Cardiac muscle cell (in vitro differentiated cells and primary cell): ENCODE measurements at regions not wholly inside any gene's neighbourhood (a gene's known extent, or its start where the extent isn't known, plus 50 kb on each side); places are given as distances from the start of the nearest gene placed in this dataset.
A peak's percentile ranks its signal among the peaks of the same experiment; 100 is the strongest.

ENCODE experiments used
- DNase-seq, 2 donors: peaks; one replicate each; pipeline versions ENCODE4 v3.0.0 to v3.0.0-alpha.2; 2010 to 2017; ENCODE audit warnings: low read depth in 1 of 2, low spot score in 1 of 2
- H3K27ac ChIP-seq: fragments of 200-600 bp; sonication (generic); 2 replicates; pipeline ENCODE4 v1.5.1; 2016
- H3K27me3 ChIP-seq: fragments of 200-600 bp; sonication (generic); 2 replicates; pipeline ENCODE4 v1.6.0; 2016; ENCODE audit warnings: control low read depth
- H3K36me3 ChIP-seq: fragments of 200-600 bp; sonication (generic); 2 replicates; pipeline ENCODE4 v1.5.1; 2016; ENCODE audit warnings: control low read depth
- H3K4me1 ChIP-seq: fragments of 200-600 bp; sonication (generic); 2 replicates; pipeline ENCODE4 v1.8.1; 2017; ENCODE audit warnings: low read depth, mild to moderate bottlenecking, mixed run types
- H3K4me3 ChIP-seq: fragments of 200-600 bp; sonication (generic); 2 replicates; pipeline ENCODE4 v1.5.1; 2016; ENCODE audit warnings: mild to moderate bottlenecking
- H3K9me3 ChIP-seq: fragments of 200-600 bp; sonication (generic); 2 replicates; pipeline ENCODE4 v1.5.1; 2017; ENCODE audit warnings: low read depth, mild to moderate bottlenecking, control low read depth
- TF ChIP-seq, protein P1 (sequence below): IDR thresholded peaks from 2 replicates; pipeline ENCODE4 v1.5.1; 2012; ENCODE audit warnings: low read depth, mild to moderate bottlenecking, low read length

- H3K4me1 ChIP-seq: no peaks in the 10 kb centered on the region
- no peak overlapping the region for H3K4me3 ChIP-seq
- no peak overlapping the region for H3K27ac ChIP-seq
- no peaks in the 10 kb centered on the region for H3K36me3 ChIP-seq
- no peaks in the 10 kb centered on the region for H3K27me3 ChIP-seq
- TF ChIP-seq, protein P1, sequence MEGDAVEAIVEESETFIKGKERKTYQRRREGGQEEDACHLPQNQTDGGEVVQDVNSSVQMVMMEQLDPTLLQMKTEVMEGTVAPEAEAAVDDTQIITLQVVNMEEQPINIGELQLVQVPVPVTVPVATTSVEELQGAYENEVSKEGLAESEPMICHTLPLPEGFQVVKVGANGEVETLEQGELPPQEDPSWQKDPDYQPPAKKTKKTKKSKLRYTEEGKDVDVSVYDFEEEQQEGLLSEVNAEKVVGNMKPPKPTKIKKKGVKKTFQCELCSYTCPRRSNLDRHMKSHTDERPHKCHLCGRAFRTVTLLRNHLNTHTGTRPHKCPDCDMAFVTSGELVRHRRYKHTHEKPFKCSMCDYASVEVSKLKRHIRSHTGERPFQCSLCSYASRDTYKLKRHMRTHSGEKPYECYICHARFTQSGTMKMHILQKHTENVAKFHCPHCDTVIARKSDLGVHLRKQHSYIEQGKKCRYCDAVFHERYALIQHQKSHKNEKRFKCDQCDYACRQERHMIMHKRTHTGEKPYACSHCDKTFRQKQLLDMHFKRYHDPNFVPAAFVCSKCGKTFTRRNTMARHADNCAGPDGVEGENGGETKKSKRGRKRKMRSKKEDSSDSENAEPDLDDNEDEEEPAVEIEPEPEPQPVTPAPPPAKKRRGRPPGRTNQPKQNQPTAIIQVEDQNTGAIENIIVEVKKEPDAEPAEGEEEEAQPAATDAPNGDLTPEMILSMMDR: no peak
- H3K9me3 ChIP-seq: no peaks in the 10 kb centered on the region
- DNase-seq: peak in 1 of 2 donors; percentile 18
Measured at GRCh38 chrX:150012647-150013381, 74.5 kb upstream of the EOLA2 start.

DNA sequence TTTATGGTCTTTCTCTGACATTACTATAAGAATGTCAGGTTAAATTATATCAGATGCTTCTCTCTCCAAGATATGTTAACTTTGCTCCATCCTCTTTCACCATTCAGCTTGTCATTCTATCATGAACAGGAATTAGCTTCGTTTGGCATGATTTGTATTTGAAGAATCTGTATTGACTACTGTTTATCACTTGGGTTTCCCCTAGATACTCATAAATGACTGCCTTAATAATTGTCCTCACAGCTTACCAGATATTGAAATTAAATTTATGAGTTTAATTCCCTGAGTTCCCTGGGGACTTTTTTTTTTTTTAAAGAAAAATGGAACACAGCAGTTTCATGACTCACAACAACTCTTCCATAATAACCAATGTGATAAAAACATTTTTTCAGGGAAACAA, 76.2 kb upstream of the EOLA2 start:
- H3K27me3 ChIP-seq: no peaks in the 10 kb centered on the region
- H3K27ac ChIP-seq: no peak overlapping the region
- no peaks in the 10 kb centered on the region for H3K9me3 ChIP-seq
- H3K4me3 ChIP-seq: no peak overlapping the region
- DNase-seq: no peak
- H3K36me3 ChIP-seq: no peaks in the 10 kb centered on the region
- H3K4me1 ChIP-seq: no peaks in the 10 kb centered on the region
- TF ChIP-seq, protein P1: no peak

- Histone ChIP-seq H3K27ac (no peak overlapping the region), H3K27me3 (no peaks in the 10 kb centered on the region), H3K4me3 (no peak overlapping the region), H3K36me3 (no peaks in the 10 kb centered on the region), H3K4me1 (no peaks in the 10 kb centered on the region), H3K9me3 (no peaks in the 10 kb centered on the region)
- TF ChIP-seq, protein P1: no peak
- DNase-seq: no peak
Measured at GRCh38 chrX:150017868-150018267, 79.6 kb upstream of the EOLA2 start.

DNA sequence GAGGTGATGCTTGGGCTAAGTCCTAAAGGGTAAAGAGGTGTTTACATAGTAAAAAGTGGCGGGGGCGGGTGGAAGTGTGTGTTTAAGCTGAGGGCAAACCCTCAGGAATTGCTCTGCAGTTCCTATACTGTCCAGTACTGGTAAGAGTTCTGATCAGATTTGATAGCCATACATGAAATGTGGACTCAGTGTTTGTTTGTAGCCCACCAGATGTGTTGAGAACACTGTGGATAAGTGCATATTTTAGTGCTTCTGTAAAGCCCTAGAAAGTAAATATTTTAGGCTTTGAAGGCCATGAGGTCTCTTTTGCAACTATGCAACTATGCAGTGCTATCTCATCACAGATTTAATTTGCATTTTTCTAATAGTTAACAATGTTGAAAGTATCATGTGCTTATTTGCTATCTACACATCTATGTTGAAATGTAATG, 80.7 kb upstream of the EOLA2 start:
- Histone ChIP-seq H3K27ac (no peak overlapping the region), H3K36me3 (no peaks in the 10 kb centered on the region), H3K4me1 (no peaks in the 10 kb centered on the region), H3K4me3 (no peak overlapping the region), H3K9me3 (no peaks in the 10 kb centered on the region), H3K27me3 (no peaks in the 10 kb centered on the region)
- DNase-seq: peak in 1 of 2 donors; percentile 43
- TF ChIP-seq, protein P1: no peak

DNA sequence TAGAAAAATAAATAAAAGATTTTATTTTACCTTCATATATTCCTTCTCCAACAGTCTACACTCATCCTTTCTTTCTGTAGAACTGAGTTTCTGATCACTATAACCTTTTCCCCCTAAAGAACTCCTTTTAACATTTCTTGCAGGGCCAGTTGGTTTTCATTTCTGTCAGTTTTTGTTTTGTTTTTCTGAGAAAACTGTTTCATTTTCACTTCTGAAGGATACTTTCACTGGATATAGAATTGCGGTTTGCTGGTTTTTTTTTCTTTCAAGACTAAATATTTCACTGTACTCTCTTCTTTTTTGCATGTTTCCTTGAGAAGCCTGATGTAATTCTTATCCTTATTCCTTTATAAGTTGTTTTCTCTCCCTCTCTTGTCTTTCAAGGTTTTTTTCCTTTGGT, 90.4 kb upstream of the EOLA2 start:
- TF ChIP-seq, protein P1: no peak
- no peak for DNase-seq
- Histone ChIP-seq H3K36me3 (no peaks in the 10 kb centered on the region), H3K27ac (no peak overlapping the region), H3K4me1 (no peaks in the 10 kb centered on the region), H3K27me3 (no peaks in the 10 kb centered on the region), H3K4me3 (no peak overlapping the region), H3K9me3 (no peaks in the 10 kb centered on the region)
